Body of pancreas (tissue), 4 donors: ENCODE measurements at regions not wholly inside any gene's neighbourhood (a gene's known extent, or its start where the extent isn't known, plus 50 kb on each side); places are given as distances from the start of the nearest gene placed in this dataset.

Source experiments
- POLR2A ChIP-seq, 3 donors: fragments of 450-650 bp; IDR thresholded peaks; one replicate each; pipeline ENCODE4 v1.6.1; 2016; ENCODE audit warnings: antibody characterized with exemption in 3 of 3, mild to moderate bottlenecking in 2 of 3
- TF ChIP-seq, protein P1 (sequence below), 7 experiments: fragments of 450-650 bp in 4 of 7; fragments of 200-600 bp in 3 of 7; sonication (generic) in 3 of 7; IDR thresholded peaks; one replicate each; pipeline ENCODE4 v1.5.1; 2016 to 2019; ENCODE audit warnings: antibody characterized with exemption in 7 of 7

DNA sequence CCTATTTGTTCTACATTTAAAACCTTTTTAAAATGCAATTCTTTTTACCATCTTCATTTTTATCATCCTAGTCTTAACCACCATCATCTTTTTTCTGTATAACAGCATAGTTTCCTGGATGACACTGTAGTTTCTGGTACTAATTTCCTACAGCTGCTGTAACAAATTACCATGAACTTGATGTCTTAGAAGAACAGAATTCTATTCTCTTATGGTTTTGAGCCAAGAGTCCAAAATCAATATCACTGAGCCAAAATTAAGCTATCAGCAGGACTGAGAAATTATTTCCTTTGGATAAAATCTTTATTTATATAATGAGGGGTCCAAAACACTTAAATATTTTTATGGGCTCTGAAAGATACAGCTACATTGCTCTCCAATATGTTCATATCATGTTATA lies 539.3 kb downstream of the METTL4 start:
- TF ChIP-seq, protein P1, sequence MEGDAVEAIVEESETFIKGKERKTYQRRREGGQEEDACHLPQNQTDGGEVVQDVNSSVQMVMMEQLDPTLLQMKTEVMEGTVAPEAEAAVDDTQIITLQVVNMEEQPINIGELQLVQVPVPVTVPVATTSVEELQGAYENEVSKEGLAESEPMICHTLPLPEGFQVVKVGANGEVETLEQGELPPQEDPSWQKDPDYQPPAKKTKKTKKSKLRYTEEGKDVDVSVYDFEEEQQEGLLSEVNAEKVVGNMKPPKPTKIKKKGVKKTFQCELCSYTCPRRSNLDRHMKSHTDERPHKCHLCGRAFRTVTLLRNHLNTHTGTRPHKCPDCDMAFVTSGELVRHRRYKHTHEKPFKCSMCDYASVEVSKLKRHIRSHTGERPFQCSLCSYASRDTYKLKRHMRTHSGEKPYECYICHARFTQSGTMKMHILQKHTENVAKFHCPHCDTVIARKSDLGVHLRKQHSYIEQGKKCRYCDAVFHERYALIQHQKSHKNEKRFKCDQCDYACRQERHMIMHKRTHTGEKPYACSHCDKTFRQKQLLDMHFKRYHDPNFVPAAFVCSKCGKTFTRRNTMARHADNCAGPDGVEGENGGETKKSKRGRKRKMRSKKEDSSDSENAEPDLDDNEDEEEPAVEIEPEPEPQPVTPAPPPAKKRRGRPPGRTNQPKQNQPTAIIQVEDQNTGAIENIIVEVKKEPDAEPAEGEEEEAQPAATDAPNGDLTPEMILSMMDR (IDR thresholded peaks at IDR 0.05), result no peak
- TF ChIP-seq POLR2A (IDR thresholded peaks at IDR 0.05), result no peak
